ENCODE measurements at regions not wholly inside any gene's neighbourhood (a gene's known extent, or its start where the extent isn't known, plus 50 kb on each side); places are given as distances from the start of the nearest gene placed in this dataset.

DNA sequence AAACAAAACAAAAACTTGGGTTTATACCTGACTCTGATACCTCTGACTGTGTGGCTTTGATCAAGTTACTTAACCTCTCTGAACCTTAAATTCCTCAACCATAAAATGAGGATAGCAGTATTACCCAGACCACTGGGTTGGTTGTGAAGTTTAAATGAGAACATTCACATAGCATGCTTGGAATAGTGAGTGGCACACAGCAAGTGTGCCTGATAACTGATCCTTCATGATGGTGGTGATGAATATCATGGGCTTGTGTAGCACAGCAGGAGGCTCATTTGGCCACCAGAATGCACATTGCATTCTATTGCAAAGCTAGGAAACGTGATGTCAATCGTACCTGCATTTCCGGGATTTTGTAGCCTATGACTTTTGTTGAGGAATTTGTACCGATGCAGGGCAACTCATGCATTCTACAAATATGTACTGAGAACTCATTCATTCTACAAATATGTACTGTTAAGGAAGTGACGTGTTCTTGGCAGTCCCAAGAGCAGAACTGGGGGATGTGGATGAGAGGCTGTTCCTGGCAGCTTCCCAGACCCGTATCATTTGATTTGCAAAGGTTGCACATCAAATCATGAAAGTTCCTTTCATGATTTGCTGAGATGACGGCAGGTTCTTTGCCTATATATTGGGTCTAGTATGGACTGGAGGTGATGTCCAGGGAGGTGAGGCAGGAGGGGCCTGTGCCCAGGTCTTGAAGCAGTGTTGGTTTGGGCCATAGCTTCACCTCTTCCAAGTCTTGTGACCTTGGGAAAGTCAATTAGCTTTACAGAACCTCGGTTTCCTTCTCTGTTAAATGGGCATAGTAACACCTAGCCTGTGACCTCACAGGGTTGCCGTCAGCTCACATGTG lies 94.6 kb upstream of the SMNDC1 start:
- Mint-ChIP-seq H3K9me3 (no peaks in the 10 kb centered on the region), H3K36me3 (ENCODE audit: low read depth) (peaks cover 5% of the 10 kb centered on the region), H3K4me1 (ENCODE audit: low read depth) (peaks cover 50% of the 10 kb centered on the region), H3K27ac (peak overlapping the region; percentile 31), H3K27me3 (ENCODE audit: low read depth) (no peaks in the 10 kb centered on the region), H3K4me3 (no peak overlapping the region)

DNA sequence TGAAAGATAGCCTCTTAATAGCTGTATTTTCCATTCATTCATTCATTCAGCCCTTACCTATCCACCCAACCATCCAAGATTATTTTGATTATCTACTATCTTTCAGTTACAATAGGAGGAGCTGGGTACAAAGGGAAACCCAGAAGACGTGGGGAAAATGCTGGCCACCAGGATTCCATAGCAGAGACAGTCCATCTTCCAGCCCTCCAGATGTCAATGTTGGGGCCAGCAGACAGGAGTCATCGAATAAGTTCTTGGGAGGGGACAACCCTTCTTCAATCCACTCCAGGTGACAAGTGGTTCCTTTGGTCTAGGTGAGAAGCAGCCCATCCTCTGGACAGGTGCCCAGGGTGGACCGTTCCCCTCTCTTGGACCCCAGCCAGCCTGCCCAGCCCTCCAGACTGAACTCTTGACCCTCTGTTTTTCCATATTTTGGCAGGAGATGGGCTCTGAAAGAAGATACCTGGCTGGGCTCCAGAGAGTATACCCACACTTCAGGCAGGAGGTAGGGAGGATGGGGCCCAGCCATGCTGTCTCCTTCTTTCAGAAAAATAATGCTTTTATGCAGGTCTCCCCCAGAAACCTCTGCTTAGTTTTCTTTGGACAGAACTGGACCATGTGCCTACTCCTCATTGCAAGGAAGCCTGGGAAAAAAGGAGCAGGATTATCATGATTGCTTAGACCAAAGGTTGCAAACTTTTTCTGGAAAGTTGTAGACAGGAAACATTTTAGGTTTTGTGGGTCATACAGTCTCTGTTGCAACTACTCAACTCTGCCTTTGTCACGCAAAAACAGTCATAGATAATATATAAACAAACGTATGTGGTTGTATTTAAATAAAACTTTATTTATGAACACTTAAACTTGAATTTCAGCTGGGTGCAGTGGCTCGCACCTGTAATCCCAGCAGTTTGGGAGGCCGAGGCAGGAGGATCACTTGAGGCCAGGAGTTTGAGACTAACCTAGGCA lies 95.5 kb upstream of the SMNDC1 start:
- peak overlapping the region; percentile 36 for H3K27ac Mint-ChIP-seq
- H3K4me1 Mint-ChIP-seq (ENCODE audit: low read depth), result peaks cover 45% of the 10 kb centered on the region
- H3K4me3 Mint-ChIP-seq, result no peak overlapping the region
- H3K27me3 Mint-ChIP-seq (ENCODE audit: low read depth), result no peaks in the 10 kb centered on the region
- H3K9me3 Mint-ChIP-seq, result no peaks in the 10 kb centered on the region
- peaks cover 5% of the 10 kb centered on the region for H3K36me3 Mint-ChIP-seq (ENCODE audit: low read depth)

DNA sequence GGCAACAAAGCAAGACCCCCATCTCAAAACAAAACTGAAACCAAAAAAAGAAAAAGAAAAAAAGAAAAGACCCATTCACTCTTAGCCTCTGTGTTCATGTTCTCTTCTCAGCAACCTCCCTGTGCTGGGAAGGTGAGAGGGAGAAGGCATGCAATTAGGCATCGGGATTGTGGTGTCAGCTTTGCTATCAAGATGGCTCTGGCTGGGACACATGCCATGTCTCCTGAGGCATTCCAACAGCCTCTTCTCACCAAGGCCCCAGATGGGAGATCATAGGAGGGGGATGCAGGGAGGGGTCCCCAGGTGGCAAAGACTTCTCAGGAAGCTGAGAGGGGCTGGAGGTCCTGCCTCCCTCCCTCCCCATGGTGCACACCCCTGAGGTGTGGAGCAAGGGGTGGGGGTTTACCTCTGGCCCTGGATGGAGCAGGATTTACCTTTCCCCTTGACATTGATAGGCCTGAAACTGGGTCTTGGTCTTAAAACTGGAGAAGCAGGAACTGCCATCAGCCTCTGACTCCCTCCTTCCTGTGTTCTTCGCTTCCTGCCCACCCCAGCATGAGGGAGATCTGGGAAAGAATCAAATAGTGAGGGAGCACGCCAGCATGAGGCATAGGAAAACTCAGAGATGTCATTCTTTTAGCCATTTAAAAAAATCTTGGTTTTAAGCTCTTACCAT lies 96.2 kb upstream of the DUSP5 start:
- Mint-ChIP-seq H3K27me3 (ENCODE audit: low read depth) (no peaks in the 10 kb centered on the region), H3K36me3 (ENCODE audit: low read depth) (peaks cover 5% of the 10 kb centered on the region), H3K27ac (no peak overlapping the region), H3K4me1 (ENCODE audit: low read depth) (peaks cover 35% of the 10 kb centered on the region), H3K4me3 (no peak overlapping the region), H3K9me3 (no peaks in the 10 kb centered on the region)

DNA sequence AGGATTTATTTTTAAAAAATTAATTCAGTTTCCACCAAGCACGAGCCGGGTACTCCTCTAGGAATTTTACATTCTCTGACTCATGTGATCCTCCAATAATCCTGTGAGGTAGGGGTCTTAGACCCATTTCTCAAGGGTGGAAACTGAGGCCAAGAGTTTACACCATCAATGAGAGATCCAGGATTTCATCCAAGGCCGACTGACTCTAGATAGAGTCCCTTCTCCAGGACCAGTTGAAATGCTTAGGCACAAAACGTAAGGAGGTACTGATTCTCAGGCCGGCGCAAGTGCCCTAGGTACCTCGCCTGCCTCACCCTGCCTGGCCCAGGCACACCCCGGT lies 95.7 kb upstream of the DUSP5 start:
- no peak overlapping the region for H3K27ac Mint-ChIP-seq
- peaks cover 5% of the 10 kb centered on the region for H3K36me3 Mint-ChIP-seq (ENCODE audit: low read depth)
- H3K27me3 Mint-ChIP-seq (ENCODE audit: low read depth), result peaks cover 5% of the 10 kb centered on the region
- no peak overlapping the region for H3K4me3 Mint-ChIP-seq
- H3K4me1 Mint-ChIP-seq (ENCODE audit: low read depth), result peaks cover 37% of the 10 kb centered on the region
- H3K9me3 Mint-ChIP-seq, result no peaks in the 10 kb centered on the region

DNA sequence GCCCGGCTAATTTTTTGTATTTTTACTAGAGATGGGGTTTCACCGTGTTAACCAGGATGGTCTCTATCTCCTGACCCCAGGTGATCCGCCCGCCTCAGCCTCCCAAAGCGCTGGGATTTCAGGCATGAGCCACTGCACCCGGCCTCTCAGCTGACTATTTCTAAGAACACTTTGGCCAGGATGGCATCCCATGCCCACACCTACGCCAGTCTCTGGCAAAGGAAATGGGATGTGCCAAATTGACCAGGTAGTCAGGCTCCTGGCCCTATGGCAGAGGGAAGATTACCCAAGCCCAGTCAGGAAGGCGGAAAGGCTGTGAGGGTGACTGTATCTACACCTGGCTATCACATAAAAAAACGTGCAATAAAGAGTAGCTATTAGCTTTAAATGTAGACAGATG lies 94.1 kb upstream of the DUSP5 start:
- H3K27ac Mint-ChIP-seq, result no peak overlapping the region
- peaks cover 5% of the 10 kb centered on the region for H3K36me3 Mint-ChIP-seq (ENCODE audit: low read depth)
- H3K9me3 Mint-ChIP-seq, result no peaks in the 10 kb centered on the region
- peaks cover 5% of the 10 kb centered on the region for H3K27me3 Mint-ChIP-seq (ENCODE audit: low read depth)
- H3K4me3 Mint-ChIP-seq, result no peak overlapping the region
- peaks cover 40% of the 10 kb centered on the region for H3K4me1 Mint-ChIP-seq (ENCODE audit: low read depth)

DNA sequence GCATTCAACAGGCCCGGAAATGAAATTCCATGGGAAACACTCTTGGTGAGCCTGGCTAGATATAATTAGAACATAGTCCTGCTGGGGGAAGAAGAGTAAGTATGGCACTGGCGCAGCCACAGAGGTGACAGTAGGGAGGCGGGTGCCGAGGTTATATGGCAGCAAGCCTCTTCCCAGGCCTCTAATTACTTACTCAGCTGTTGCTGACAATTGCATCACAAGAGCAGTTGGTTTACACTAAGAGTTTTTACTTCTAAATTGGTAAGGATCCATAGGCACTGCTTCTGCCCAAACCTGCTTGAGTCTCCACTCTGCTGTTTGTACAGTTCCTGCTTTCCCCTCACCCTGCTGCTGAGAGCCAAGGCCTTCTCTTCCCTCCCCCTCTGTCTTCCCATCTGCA lies 93.3 kb upstream of the DUSP5 start:
- Mint-ChIP-seq H3K9me3 (no peaks in the 10 kb centered on the region), H3K36me3 (ENCODE audit: low read depth) (no peaks in the 10 kb centered on the region), H3K4me3 (no peak overlapping the region), H3K4me1 (ENCODE audit: low read depth) (peaks cover 39% of the 10 kb centered on the region), H3K27ac (no peak overlapping the region), H3K27me3 (ENCODE audit: low read depth) (peaks cover 5% of the 10 kb centered on the region)

DNA sequence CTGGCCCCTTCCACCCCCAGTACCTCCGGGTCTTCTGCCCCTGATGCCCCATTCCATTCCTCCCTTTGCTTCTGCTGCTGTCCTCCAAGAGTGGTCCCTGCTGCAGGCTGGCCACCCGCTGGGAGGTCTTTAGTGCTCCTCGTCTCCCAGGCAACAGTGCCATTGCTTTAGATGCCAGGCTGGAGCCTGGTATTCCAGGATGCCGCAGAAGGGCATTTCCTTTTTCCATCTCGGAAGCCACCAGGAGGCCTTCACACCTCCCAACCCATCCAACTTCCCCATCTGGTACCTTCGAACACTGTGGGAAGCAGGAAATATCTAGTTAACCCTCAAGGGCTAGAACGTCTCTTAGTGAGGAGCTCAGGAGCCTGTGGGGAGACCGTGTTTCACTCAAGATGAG lies 92.9 kb upstream of the DUSP5 start:
- H3K4me1 Mint-ChIP-seq (ENCODE audit: low read depth), result peaks cover 42% of the 10 kb centered on the region
- peaks cover 5% of the 10 kb centered on the region for H3K27me3 Mint-ChIP-seq (ENCODE audit: low read depth)
- H3K4me3 Mint-ChIP-seq, result no peak overlapping the region
- no peaks in the 10 kb centered on the region for H3K36me3 Mint-ChIP-seq (ENCODE audit: low read depth)
- H3K27ac Mint-ChIP-seq, result no peak overlapping the region
- no peaks in the 10 kb centered on the region for H3K9me3 Mint-ChIP-seq

DNA sequence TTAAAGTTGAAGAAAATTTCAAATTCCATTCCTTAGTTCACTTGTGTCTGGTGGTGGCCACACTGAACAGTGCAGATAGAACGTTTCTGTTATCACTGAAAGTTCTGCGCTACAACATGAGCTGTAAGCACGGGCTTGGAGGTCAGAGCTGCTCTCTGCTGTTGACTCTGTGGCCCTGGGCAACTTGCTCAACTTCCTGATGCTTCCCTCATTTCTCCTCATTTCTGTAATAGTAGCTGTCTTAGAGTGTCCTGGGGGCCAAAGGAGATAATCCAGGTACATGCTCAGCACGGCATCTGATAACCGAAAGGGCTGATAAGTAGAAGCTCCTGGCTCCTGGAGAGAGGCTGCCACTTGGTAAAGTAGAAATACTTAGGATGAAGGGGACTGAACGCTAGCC lies 92.3 kb upstream of the DUSP5 start:
- Mint-ChIP-seq H3K4me1 (ENCODE audit: low read depth) (peaks cover 40% of the 10 kb centered on the region), H3K4me3 (no peak overlapping the region), H3K27me3 (ENCODE audit: low read depth) (peaks cover 5% of the 10 kb centered on the region), H3K36me3 (ENCODE audit: low read depth) (no peaks in the 10 kb centered on the region), H3K9me3 (no peaks in the 10 kb centered on the region), H3K27ac (no peak overlapping the region)

DNA sequence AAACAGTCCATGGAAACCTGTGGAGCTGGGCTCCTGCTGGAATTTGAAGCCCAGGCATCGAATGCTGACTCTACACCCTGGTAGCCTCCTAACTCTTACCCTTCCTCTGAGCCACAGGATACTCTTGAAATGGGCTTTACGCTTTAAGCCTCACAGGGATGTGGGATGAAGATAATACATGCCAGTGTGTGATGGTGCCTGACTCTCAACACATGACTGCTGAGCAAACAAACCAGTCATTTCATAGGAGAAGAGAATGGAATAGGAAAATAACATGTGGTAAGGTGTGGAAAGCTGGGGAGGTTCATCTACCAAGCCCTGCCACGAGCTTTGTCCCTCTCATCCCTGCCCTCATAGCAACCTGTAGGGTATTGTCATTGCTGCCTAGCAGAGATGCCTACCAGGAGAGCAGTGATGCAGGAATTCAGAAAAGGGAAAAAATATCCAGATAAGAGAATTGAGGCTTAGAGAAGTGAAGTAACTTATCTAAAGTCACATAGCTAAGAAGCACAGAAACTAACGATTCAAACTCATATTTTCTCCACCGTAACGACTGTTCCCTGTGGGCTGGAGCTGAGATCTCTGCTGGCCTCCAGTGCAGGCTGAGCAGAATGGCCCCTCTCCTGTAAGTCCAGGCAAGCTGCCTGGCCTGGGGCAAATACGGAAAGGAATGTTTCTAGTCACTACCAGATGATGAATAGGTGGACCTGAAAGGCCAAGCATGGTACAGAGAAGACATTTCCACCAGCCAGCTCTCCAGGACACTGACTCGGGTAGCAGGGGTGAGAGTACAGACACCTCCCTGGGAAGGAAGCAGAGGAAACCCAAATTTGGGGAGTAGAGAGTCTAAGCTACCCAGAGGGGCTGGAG lies 90.2 kb upstream of the DUSP5 start:
- H3K4me1 Mint-ChIP-seq (ENCODE audit: low read depth), result peaks cover 43% of the 10 kb centered on the region
- no peak overlapping the region for H3K27ac Mint-ChIP-seq
- no peaks in the 10 kb centered on the region for H3K36me3 Mint-ChIP-seq (ENCODE audit: low read depth)
- no peak overlapping the region for H3K4me3 Mint-ChIP-seq
- peaks cover 5% of the 10 kb centered on the region for H3K27me3 Mint-ChIP-seq (ENCODE audit: low read depth)
- no peaks in the 10 kb centered on the region for H3K9me3 Mint-ChIP-seq

DNA sequence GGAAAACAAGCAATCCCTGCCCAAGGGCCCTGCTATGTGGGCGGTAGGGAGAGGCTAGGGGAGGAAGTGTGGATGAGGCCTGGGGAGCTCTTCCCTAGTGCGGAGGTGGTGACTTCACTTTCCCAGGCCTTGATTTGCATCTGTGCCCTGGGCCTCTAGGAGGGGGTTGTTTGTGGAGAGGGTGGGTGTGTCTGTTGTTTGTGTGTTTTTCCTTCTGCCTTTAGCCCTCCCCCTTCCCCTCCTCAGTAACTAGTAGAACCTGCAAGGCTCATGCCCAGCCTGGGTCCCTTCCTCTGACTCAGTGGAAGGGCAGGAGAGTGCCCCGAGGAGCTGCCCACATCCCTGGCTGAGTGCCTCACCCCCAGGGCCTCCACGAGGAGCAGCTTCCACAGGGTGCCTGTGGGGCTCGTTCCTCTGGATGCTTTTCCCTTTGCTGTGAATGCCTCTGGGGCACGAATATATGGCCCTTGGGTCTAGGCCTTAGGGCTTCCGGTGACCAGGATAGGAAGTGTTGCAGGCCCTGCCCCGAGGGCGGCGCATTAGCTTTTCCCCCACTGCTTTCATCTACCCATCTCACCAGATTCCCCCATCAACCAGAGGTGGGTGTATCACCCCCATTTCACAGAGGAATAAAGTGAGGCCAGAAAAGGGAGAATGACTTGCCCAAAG lies 89.4 kb upstream of the DUSP5 start:
- no peak overlapping the region for H3K27ac Mint-ChIP-seq
- peaks cover 51% of the 10 kb centered on the region for H3K4me1 Mint-ChIP-seq (ENCODE audit: low read depth)
- H3K36me3 Mint-ChIP-seq (ENCODE audit: low read depth), result no peaks in the 10 kb centered on the region
- peaks cover 5% of the 10 kb centered on the region for H3K27me3 Mint-ChIP-seq (ENCODE audit: low read depth)
- H3K4me3 Mint-ChIP-seq, result no peak overlapping the region
- H3K9me3 Mint-ChIP-seq, result no peaks in the 10 kb centered on the region

DNA sequence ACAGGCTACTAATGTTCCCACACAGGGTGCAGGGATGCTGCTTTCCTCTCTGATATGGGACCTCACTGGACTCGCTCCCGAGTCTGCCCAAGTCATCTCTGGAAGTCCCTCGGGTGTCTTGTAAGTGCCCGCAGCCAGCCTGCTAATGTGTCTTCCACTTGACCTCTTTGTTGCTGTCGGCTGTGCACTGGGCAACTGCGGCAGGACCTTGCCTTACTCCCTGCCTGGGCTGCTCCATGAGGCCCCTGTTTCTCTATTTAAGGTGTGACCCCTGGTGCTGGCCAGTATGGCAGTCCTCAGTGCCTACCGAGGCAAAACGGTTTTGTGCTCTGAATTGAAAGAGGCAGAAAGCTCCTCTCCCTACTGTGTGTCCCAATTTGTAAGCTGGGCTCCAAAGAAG lies 88.8 kb upstream of the DUSP5 start:
- Mint-ChIP-seq H3K4me3 (no peak overlapping the region), H3K27me3 (ENCODE audit: low read depth) (peaks cover 5% of the 10 kb centered on the region), H3K4me1 (ENCODE audit: low read depth) (peaks cover 57% of the 10 kb centered on the region), H3K9me3 (no peaks in the 10 kb centered on the region), H3K27ac (no peak overlapping the region), H3K36me3 (ENCODE audit: low read depth) (no peaks in the 10 kb centered on the region)

DNA sequence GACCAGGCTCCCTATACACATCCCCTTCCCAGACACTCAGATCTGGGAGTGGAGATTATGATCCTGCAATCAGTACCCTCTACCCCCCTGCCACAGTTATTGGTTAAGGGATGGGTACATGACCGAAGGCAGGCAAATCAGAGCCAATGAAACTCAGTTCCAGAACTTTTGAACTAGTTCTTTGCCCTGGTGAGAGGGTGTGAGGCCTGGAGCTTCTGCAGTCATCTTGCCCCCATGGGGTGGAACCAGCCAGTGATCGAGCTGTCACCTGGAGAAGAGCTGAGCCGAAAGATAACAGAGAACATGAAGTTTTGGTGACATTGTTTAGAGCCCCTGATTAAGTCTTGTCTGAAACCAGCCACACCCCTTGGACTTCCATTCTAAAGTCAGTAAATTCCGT lies 88.2 kb upstream of the DUSP5 start:
- Mint-ChIP-seq H3K36me3 (ENCODE audit: low read depth) (no peaks in the 10 kb centered on the region), H3K9me3 (no peaks in the 10 kb centered on the region), H3K4me3 (no peak overlapping the region), H3K27ac (no peak overlapping the region), H3K4me1 (ENCODE audit: low read depth) (peaks cover 63% of the 10 kb centered on the region), H3K27me3 (ENCODE audit: low read depth) (peaks cover 5% of the 10 kb centered on the region)

DNA sequence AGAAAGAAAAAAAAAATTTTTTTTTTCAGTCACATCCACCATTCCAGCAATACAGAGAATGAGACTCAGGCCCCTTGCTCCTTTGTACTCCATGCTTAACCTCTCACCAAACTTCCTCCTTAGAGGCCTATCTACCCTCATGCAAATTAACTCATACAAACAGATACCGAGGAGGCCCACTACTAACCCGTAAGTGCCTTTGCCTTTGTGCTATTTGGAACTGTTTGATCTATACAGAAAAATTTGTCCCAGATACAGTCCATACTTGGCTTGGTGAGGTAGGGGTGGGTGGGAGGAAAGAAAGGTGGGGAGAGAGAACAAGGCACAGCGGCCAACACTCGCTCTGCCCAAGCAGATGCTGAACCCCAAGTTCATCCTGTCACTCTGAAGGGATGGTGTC lies 87.8 kb upstream of the DUSP5 start:
- H3K4me3 Mint-ChIP-seq, result no peak overlapping the region
- peaks cover 5% of the 10 kb centered on the region for H3K27me3 Mint-ChIP-seq (ENCODE audit: low read depth)
- H3K27ac Mint-ChIP-seq, result no peak overlapping the region
- peaks cover 67% of the 10 kb centered on the region for H3K4me1 Mint-ChIP-seq (ENCODE audit: low read depth)
- H3K36me3 Mint-ChIP-seq (ENCODE audit: low read depth), result no peaks in the 10 kb centered on the region
- no peaks in the 10 kb centered on the region for H3K9me3 Mint-ChIP-seq

All from T-helper 1 cell treated with Interleukin-12 subunit alpha and Interleukin-12 subunit beta and Interleukin-4 antibody, amounts not matched to agents 30 μg/mL and 1 μg/mL, for 36 hours (primary cell).